ENCODE measurements at regions not wholly inside any gene's neighbourhood (a gene's known extent, or its start where the extent isn't known, plus 50 kb on each side); places are given as distances from the start of the nearest gene placed in this dataset.

DNA sequence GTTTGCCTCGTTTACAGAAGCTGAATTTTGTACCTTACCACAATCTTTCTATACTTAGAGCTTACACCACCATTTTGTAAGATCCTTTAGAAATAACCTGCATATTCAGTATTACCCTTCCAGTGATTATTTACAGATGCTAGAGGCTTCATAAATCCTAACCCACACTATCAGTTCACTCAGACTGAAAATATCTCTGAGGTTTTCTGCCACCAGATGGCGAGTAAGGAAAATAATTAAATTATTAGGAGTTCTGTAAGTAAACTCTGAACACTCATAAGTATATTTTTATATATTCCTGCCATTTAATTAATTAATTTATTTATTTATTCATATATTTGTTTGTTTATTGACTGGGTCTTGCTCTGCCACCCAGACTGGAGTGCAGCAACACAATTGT lies 1635.2 kb downstream of the PLA2G4A start:
- no peaks in the 10 kb centered on the region for H3F3A ChIP-seq (ENCODE audit: insufficient read depth, low read length)
- H3K4me2 ChIP-seq (ENCODE audit: low read depth, low read length), result no peak overlapping the region
- H3K4me1 ChIP-seq (ENCODE audit: low read length), result no peaks in the 10 kb centered on the region
- no peaks in the 10 kb centered on the region for H3K9me3 ChIP-seq (replicated peaks; ENCODE audit: insufficient read depth, low read length)
- H2AFZ ChIP-seq (ENCODE audit: low read length), result no peak overlapping the region
- H3K79me2 ChIP-seq (ENCODE audit: low read length), result no peaks in the 10 kb centered on the region
- no peak overlapping the region for H3K4me3 ChIP-seq (ENCODE audit: low read length)
- DNase-seq, result no peak
- no peaks in the 10 kb centered on the region for H4K20me1 ChIP-seq (ENCODE audit: insufficient read depth, low read length)
- H3K27ac ChIP-seq (ENCODE audit: low read length), result no peak overlapping the region
- TF ChIP-seq CTCF (IDR thresholded peaks at IDR 0.05; ENCODE audit: low read length) (no peak), EZH2phosphoT487 (IDR thresholded peaks at IDR 0.05; ENCODE audit: low read length) (no peak), EZH2 (optimal IDR thresholded peaks at IDR 0.05; ENCODE audit: low read depth, low read length) (no peak)
- H3K9ac ChIP-seq (ENCODE audit: low read length), result no peak overlapping the region
- H3K36me3 ChIP-seq (replicated peaks; ENCODE audit: insufficient read depth, low read length), result no peaks in the 10 kb centered on the region
- H3K9me2 ChIP-seq (replicated peaks; ENCODE audit: insufficient read depth, low read length), result no peaks in the 10 kb centered on the region
- no peaks in the 10 kb centered on the region for H3K27me3 ChIP-seq (replicated peaks; ENCODE audit: insufficient read depth, low read length)

DNA sequence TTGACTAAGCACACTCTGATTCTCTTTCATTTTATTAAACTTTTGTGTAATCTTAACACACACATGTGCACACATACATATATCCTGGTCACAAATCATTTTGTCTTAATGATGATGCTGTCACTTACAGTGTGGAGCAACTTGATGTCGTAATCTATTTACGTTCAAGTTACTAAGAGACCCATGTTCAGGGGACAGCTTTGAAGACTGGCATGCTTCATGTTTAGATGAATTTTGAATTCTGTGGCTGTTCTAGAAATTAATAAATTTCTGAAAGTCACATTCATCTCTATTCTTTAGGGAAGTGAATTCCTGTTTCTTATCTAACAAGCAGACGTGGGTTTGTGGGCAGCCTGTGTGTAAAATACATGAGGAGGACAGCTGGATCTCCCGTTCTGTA lies 1637.8 kb downstream of the PLA2G4A start:
- TF ChIP-seq EZH2 (optimal IDR thresholded peaks at IDR 0.05; ENCODE audit: low read depth, low read length) (no peak), CTCF (IDR thresholded peaks at IDR 0.05; ENCODE audit: low read length) (no peak), EZH2phosphoT487 (IDR thresholded peaks at IDR 0.05; ENCODE audit: low read length) (no peak)
- no peaks in the 10 kb centered on the region for H3K36me3 ChIP-seq (replicated peaks; ENCODE audit: insufficient read depth, low read length)
- H3K9me3 ChIP-seq (replicated peaks; ENCODE audit: insufficient read depth, low read length), result no peaks in the 10 kb centered on the region
- no peaks in the 10 kb centered on the region for H3K27me3 ChIP-seq (replicated peaks; ENCODE audit: insufficient read depth, low read length)
- H3K9me2 ChIP-seq (replicated peaks; ENCODE audit: insufficient read depth, low read length), result no peaks in the 10 kb centered on the region
- H3K4me1 ChIP-seq (ENCODE audit: low read length), result no peaks in the 10 kb centered on the region
- no peak overlapping the region for H2AFZ ChIP-seq (ENCODE audit: low read length)
- H3K4me2 ChIP-seq (ENCODE audit: low read depth, low read length), result no peak overlapping the region
- H3K27ac ChIP-seq (ENCODE audit: low read length), result no peak overlapping the region
- H4K20me1 ChIP-seq (ENCODE audit: insufficient read depth, low read length), result no peaks in the 10 kb centered on the region
- H3K79me2 ChIP-seq (ENCODE audit: low read length), result no peaks in the 10 kb centered on the region
- no peak overlapping the region for H3K9ac ChIP-seq (ENCODE audit: low read length)
- H3F3A ChIP-seq (ENCODE audit: insufficient read depth, low read length), result no peaks in the 10 kb centered on the region
- H3K4me3 ChIP-seq (ENCODE audit: low read length), result no peak overlapping the region
- no peak for DNase-seq

DNA sequence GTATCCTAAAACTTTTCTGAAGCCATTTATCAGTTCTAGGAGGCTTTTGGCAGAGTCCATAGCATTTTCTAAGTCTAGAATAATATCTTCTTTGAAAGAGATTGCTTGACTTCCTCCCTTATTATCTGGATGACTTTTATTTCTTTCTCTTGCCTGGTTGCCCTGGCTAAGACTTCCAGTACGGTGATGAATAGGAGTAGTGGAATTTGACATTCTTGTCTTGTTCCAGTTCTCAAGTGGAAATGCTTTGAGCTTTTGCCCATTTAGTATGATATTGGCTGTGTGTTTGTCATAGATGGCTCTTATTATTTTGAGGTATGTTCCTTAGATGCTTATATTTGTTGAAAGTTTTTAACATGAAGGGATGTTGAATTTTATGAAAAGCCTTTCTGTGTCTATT lies 1647.9 kb downstream of the PLA2G4A start:
- no peak for DNase-seq
- Histone ChIP-seq H3K4me2 (ENCODE audit: low read depth, low read length) (no peak overlapping the region), H3K36me3 (replicated peaks; ENCODE audit: insufficient read depth, low read length) (no peaks in the 10 kb centered on the region), H3K9me2 (replicated peaks; ENCODE audit: insufficient read depth, low read length) (no peaks in the 10 kb centered on the region), H2AFZ (ENCODE audit: low read length) (no peak overlapping the region), H3K9ac (ENCODE audit: low read length) (no peak overlapping the region), H3K4me3 (ENCODE audit: low read length) (no peak overlapping the region), H3K79me2 (ENCODE audit: low read length) (no peaks in the 10 kb centered on the region), H3K27me3 (replicated peaks; ENCODE audit: insufficient read depth, low read length) (no peaks in the 10 kb centered on the region), H3K27ac (ENCODE audit: low read length) (no peak overlapping the region), H4K20me1 (ENCODE audit: insufficient read depth, low read length) (no peaks in the 10 kb centered on the region), H3F3A (ENCODE audit: insufficient read depth, low read length) (no peaks in the 10 kb centered on the region), H3K4me1 (ENCODE audit: low read length) (no peaks in the 10 kb centered on the region), H3K9me3 (replicated peaks; ENCODE audit: insufficient read depth, low read length) (no peaks in the 10 kb centered on the region)
- no peak for TF ChIP-seq EZH2phosphoT487 (IDR thresholded peaks at IDR 0.05; ENCODE audit: low read length)
- no peak for TF ChIP-seq EZH2 (optimal IDR thresholded peaks at IDR 0.05; ENCODE audit: low read depth, low read length)
- TF ChIP-seq CTCF (IDR thresholded peaks at IDR 0.05; ENCODE audit: low read length), result no peak

Data from MM.1S (cell line).